ENCODE measurements at regions not wholly inside any gene's neighbourhood (a gene's known extent, or its start where the extent isn't known, plus 50 kb on each side); places are given as distances from the start of the nearest gene placed in this dataset.

GRCh38 chr6:86380571-86381125 lies 556.7 kb upstream of the HTR1E start:
- ATAC-seq (no peak), DNase-seq (peak in 1 of 4 donors; percentile 5)
- no peaks in the 10 kb centered on the region for H3K4me1 ChIP-seq
- H3K27ac ChIP-seq, result no peak overlapping the region
- H3K27me3 ChIP-seq, result no peaks in the 10 kb centered on the region
- 73 to 76% methylated on average over 3 of the region's 3 CpGs for WGBS, 2 donors
- H3K4me3 ChIP-seq, result no peak overlapping the region
- H3K36me3 ChIP-seq (replicated peaks in 1 of 2; ENCODE audit: insufficient read depth in 1 of 2, low read depth in 2 of 2), result no peaks in the 10 kb centered on the region
- TF ChIP-seq POLR2A (IDR thresholded peaks at IDR 0.05), result no peak
- TF ChIP-seq, protein P1, sequence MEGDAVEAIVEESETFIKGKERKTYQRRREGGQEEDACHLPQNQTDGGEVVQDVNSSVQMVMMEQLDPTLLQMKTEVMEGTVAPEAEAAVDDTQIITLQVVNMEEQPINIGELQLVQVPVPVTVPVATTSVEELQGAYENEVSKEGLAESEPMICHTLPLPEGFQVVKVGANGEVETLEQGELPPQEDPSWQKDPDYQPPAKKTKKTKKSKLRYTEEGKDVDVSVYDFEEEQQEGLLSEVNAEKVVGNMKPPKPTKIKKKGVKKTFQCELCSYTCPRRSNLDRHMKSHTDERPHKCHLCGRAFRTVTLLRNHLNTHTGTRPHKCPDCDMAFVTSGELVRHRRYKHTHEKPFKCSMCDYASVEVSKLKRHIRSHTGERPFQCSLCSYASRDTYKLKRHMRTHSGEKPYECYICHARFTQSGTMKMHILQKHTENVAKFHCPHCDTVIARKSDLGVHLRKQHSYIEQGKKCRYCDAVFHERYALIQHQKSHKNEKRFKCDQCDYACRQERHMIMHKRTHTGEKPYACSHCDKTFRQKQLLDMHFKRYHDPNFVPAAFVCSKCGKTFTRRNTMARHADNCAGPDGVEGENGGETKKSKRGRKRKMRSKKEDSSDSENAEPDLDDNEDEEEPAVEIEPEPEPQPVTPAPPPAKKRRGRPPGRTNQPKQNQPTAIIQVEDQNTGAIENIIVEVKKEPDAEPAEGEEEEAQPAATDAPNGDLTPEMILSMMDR (IDR thresholded peaks at IDR 0.05), result no peak
- H3K9me3 ChIP-seq, result no peaks in the 10 kb centered on the region
- intact Hi-C loops (cut with DNase I), result no loop called here

DNA sequence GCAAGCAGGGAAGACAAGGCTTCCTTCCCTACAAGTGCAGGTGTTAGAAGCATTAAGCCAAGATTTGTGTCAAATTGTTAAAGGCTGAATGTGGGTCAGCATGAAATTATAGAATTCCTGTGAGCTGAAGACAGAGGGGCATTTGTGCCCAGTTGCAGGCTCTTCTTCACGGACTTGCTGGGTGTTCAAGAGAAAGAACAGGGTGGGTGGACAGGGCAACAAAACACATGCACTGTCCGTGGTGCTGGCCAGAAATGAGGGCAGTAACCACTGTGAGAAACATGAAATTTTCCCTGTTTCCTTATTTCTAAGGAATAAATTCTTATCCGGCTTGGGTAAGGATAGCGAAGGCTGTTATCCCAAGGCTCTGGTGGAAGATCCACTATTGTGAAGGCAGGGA lies 579.5 kb upstream of the HTR1E start:
- H3K4me1 ChIP-seq, result no peaks in the 10 kb centered on the region
- H3K27ac ChIP-seq, result no peak overlapping the region
- intact Hi-C loops (cut with DNase I), result no loop called here
- no peak overlapping the region for H3K4me3 ChIP-seq
- no peak for TF ChIP-seq POLR2A (IDR thresholded peaks at IDR 0.05)
- TF ChIP-seq, protein P1 (IDR thresholded peaks at IDR 0.05), result no peak
- H3K27me3 ChIP-seq, result no peaks in the 10 kb centered on the region
- DNase-seq (no peak), ATAC-seq (no peak)
- no peaks in the 10 kb centered on the region for H3K36me3 ChIP-seq (replicated peaks in 1 of 2; ENCODE audit: insufficient read depth in 1 of 2, low read depth in 2 of 2)
- 74 to 84% methylated on average over 4 of the region's 4 CpGs for WGBS, 2 donors
- H3K9me3 ChIP-seq, result no peaks in the 10 kb centered on the region

- no peak overlapping the region for H3K27ac ChIP-seq
- H3K36me3 ChIP-seq (replicated peaks in 1 of 2; ENCODE audit: insufficient read depth in 1 of 2, low read depth in 2 of 2), result no peaks in the 10 kb centered on the region
- no peaks in the 10 kb centered on the region for H3K27me3 ChIP-seq
- H3K4me1 ChIP-seq, result no peaks in the 10 kb centered on the region
- TF ChIP-seq POLR2A (IDR thresholded peaks at IDR 0.05), result no peak
- TF ChIP-seq, protein P1 (IDR thresholded peaks at IDR 0.05), result no peak
- no peak for DNase-seq
- H3K4me3 ChIP-seq, result no peak overlapping the region
- ATAC-seq, result no peak
- H3K9me3 ChIP-seq, result no peaks in the 10 kb centered on the region
- intact Hi-C loops (cut with DNase I), result no loop called here
Observed at GRCh38 chr6:86355271-86355670, 582.1 kb upstream of the HTR1E start.

GRCh38 chr6:86331919-86332318 lies 605.4 kb upstream of the HTR1E start:
- Histone ChIP-seq H3K4me3 (no peak overlapping the region), H3K36me3 (replicated peaks in 1 of 2; ENCODE audit: insufficient read depth in 1 of 2, low read depth in 2 of 2) (no peaks in the 10 kb centered on the region), H3K9me3 (no peaks in the 10 kb centered on the region), H3K4me1 (peaks cover 8% of the 10 kb centered on the region), H3K27me3 (no peaks in the 10 kb centered on the region), H3K27ac (no peak overlapping the region)
- TF ChIP-seq POLR2A (IDR thresholded peaks at IDR 0.05), result no peak
- TF ChIP-seq, protein P1 (IDR thresholded peaks at IDR 0.05), result no peak
- WGBS, 2 donors, result 43 to 53% methylated on average over 5 of the region's 5 CpGs
- ATAC-seq, result no peak
- no peak for DNase-seq
- intact Hi-C loops (cut with DNase I), result no loop called here

- no peak for DNase-seq
- intact Hi-C loops (cut with DNase I), result no loop called here
- Histone ChIP-seq H3K9me3 (no peaks in the 10 kb centered on the region), H3K27ac (no peak overlapping the region), H3K36me3 (replicated peaks in 1 of 2; ENCODE audit: insufficient read depth in 1 of 2, low read depth in 2 of 2) (no peaks in the 10 kb centered on the region), H3K27me3 (no peaks in the 10 kb centered on the region), H3K4me1 (peaks cover 8% of the 10 kb centered on the region), H3K4me3 (no peak overlapping the region)
- ATAC-seq, result peak; percentile 53
- 2 to 5% methylated on average over 3 of the region's 3 CpGs for WGBS, 2 donors
- TF ChIP-seq, protein P1 (IDR thresholded peaks at IDR 0.05), result no peak
- TF ChIP-seq POLR2A (IDR thresholded peaks at IDR 0.05), result no peak
Observed at GRCh38 chr6:86331265-86331840, 606.0 kb upstream of the HTR1E start.

All from body of pancreas (tissue), 4 donors.